ENCODE measurements at regions not wholly inside any gene's neighbourhood (a gene's known extent, or its start where the extent isn't known, plus 50 kb on each side); places are given as distances from the start of the nearest gene placed in this dataset.

DNA sequence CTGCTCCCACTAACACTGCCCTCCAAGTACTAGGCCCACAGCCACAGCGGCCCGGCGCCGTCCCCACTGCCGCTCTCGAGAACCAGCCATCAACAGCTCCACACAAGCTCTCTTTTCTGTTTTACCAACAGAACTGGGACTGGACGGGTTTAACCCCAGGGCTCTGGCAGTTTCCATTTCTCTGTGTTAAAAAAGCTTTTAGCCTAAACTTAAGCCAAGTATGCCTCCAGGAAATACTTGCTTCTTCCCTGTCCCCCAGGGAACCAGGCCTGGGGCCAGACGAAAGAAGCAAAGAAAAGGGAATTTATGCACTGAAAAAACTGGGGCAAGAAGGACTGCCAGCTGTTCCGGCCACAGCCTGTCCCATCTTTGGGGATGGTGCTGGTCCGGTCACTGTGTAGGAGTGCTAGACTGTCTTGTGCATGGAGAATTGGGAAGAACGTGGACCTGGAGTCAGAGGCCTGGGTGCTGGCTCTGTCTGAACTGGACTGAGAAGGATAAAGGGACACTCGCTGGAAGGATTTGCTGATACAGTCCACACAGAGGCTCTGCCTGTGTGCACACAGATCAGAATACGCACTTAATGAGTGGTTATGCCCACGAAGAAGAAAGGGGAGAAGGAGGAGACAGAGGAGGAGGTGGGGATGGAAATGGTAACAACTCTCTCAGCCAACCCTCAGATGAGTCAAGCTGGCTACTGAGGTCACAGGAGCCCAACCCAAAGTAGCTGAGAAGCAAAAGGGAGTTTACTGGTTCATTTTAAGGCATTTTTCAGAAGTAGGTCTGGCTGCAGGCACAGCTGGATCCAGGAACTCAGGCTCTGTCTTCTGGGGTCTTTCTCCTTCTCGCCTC lies 254.4 kb upstream of the PMEPA1 start:
- ChIA-PET CTCF (interaction anchor here (0.5 kb wide), 1 partner anchor 125 kb away, joined by 3 read pairs; no protein-coding TSS in a partner anchor), POLR2A (no interaction called here)
- Histone ChIP-seq H2AFZ (ENCODE audit: low read depth, low read length) (no peak overlapping the region), H3K9me3 (replicated peaks; ENCODE audit: control insufficient read depth, insufficient read depth, low read length) (no peaks in the 10 kb centered on the region), H3K4me1 (ENCODE audit: control insufficient read depth, extremely low read depth, insufficient read depth, low read length) (no peaks in the 10 kb centered on the region), H3K9me1 (replicated peaks; ENCODE audit: control insufficient read depth, extremely low read depth, insufficient read depth, low read length) (no peaks in the 10 kb centered on the region), H3K79me2 (ENCODE audit: control insufficient read depth, insufficient read depth, low read length) (no peaks in the 10 kb centered on the region), H3K4me2 (ENCODE audit: insufficient read depth, low read length) (no peak overlapping the region), H3K36me3 (ENCODE audit: control insufficient read depth in 2 of 2, extremely low read depth in 1 of 2, insufficient read depth in 2 of 2, low read length in 2 of 2) (no peaks in the 10 kb centered on the region), H3K27me3 (ENCODE audit: control insufficient read depth in 2 of 2, insufficient read depth in 2 of 2, low read length in 2 of 2) (no peaks in the 10 kb centered on the region), H4K20me1 (replicated peaks; ENCODE audit: control insufficient read depth, extremely low read depth, insufficient read depth, low read length) (no peaks in the 10 kb centered on the region), H3K9ac (replicated peaks; ENCODE audit: extremely low read depth, insufficient read depth, low read length) (no peak overlapping the region), H3K27ac (ENCODE audit: insufficient read depth, low read depth, low read length) (no peak overlapping the region), H3K4me3 (replicated peaks in 1 of 3; ENCODE audit: insufficient read depth in 1 of 3, low read depth in 1 of 3, low read length in 3 of 3) (no peak overlapping the region)
- no TSS peak for BruUV-seq (replicated peaks)
- intact Hi-C loops (cut with micrococcal nuclease): no loop called here
- TF ChIP-seq MAX (IDR thresholded peaks at IDR 0.05; ENCODE audit: insufficient read depth, insufficient read length) (no peak), POLR2A (IDR thresholded peaks at IDR 0.05; ENCODE audit: low read depth, low read length) (no peak), GATA2 (IDR thresholded peaks at IDR 0.05; ENCODE audit: insufficient read depth, insufficient read length, low read depth, low read length) (no peak), CTCF (IDR thresholded peaks at IDR 0.05; ENCODE audit: extremely low read depth in 1 of 2, insufficient read depth in 1 of 2, low read depth in 1 of 2, low read length in 2 of 2) (no peak), FOS (IDR thresholded peaks at IDR 0.05; ENCODE audit: borderline replicate concordance, insufficient read depth, low read length) (no peak)
- no peak for FAIRE-seq
- dilution Hi-C loops (cut with MboI; ENCODE audit: extremely low pct_ligation_motif_present, low sequenced_read_pairs): no loop called here
- no peak for DNase-seq (ENCODE audit: low read depth, low spot score)
